A673 (cell line): ENCODE measurements at regions not wholly inside any gene's neighbourhood (a gene's known extent, or its start where the extent isn't known, plus 50 kb on each side); places are given as distances from the start of the nearest gene placed in this dataset.

Source experiments
- EZH2 ChIP-seq: fragments of 200-600 bp; sonication (generic); IDR thresholded peaks from 2 replicates; pipeline ENCODE4 v1.6.1; 2017; ENCODE audit warnings: borderline replicate concordance, low read depth, mild to moderate bottlenecking, mixed read lengths, antibody characterized with exemption, low read length; ENCODE audit not compliant: poor library complexity, severe bottlenecking
- TF ChIP-seq, protein P1 (sequence below): fragments of 300-800, 200-600 bp; sonication (generic); conservative IDR thresholded peaks from 2 replicates; pipeline ENCODE4 v1.5.1; 2017; ENCODE audit warnings: low read depth, mild to moderate bottlenecking, antibody characterized with exemption, low read length, moderate library complexity, mixed read lengths

DNA sequence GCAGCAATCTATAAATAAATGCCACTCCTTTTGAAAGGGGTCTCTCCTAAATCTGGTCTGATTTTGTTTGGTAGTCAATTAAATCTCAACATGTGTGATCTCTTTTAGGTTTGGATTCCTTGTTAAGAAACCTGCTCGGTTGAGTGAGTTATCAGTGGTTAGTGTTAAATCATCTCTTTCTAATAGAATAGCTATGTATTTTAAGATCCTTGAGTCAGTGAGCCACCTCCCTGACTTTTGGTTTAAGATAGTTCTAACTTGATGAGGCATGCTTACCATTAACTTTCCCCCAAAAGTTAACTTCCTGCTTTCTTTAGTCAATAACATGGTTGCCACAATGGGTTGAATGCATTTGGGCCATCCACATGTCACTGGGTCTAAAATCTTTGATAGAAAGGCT is 93.1 kb upstream of the OLFM3 start:
- TF ChIP-seq, protein P1, sequence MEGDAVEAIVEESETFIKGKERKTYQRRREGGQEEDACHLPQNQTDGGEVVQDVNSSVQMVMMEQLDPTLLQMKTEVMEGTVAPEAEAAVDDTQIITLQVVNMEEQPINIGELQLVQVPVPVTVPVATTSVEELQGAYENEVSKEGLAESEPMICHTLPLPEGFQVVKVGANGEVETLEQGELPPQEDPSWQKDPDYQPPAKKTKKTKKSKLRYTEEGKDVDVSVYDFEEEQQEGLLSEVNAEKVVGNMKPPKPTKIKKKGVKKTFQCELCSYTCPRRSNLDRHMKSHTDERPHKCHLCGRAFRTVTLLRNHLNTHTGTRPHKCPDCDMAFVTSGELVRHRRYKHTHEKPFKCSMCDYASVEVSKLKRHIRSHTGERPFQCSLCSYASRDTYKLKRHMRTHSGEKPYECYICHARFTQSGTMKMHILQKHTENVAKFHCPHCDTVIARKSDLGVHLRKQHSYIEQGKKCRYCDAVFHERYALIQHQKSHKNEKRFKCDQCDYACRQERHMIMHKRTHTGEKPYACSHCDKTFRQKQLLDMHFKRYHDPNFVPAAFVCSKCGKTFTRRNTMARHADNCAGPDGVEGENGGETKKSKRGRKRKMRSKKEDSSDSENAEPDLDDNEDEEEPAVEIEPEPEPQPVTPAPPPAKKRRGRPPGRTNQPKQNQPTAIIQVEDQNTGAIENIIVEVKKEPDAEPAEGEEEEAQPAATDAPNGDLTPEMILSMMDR = no peak
- no peak for TF ChIP-seq EZH2
